IMR-90 (cell line): ENCODE measurements at regions not wholly inside any gene's neighbourhood (a gene's known extent, or its start where the extent isn't known, plus 50 kb on each side); places are given as distances from the start of the nearest gene placed in this dataset.

Experiments used
- CHD1 ChIP-seq: IDR thresholded peaks from 2 replicates; pipeline ENCODE4 v1.6.1; 2012; ENCODE audit warnings: low read depth, low read length, improper control_type of control experiment
- CTCF ChIP-seq: conservative IDR thresholded peaks from 2 replicates; pipeline ENCODE4 v1.5.1; 2012; ENCODE audit warnings: mild to moderate bottlenecking, low read depth, low read length, improper control_type of control experiment
- MAFK ChIP-seq: IDR thresholded peaks from 2 replicates; pipeline ENCODE4 v1.6.1; 2012; ENCODE audit warnings: low read depth, low read length, improper control_type of control experiment
- MXI1 ChIP-seq: IDR thresholded peaks from 2 replicates; pipeline ENCODE4 v1.6.1; 2012; ENCODE audit warnings: low read depth, mild to moderate bottlenecking, low read length, moderate library complexity, borderline replicate concordance
- POLR2A ChIP-seq: IDR thresholded peaks from 2 replicates; pipeline ENCODE4 v1.6.1; 2012; ENCODE audit warnings: mild to moderate bottlenecking, low read depth, low read length
- RCOR1 ChIP-seq: IDR thresholded peaks from 2 replicates; pipeline ENCODE4 v1.6.1; 2012; ENCODE audit warnings: mild to moderate bottlenecking, low read length, improper control_type of control experiment; ENCODE audit not compliant: insufficient replicate concordance
- RFX5 ChIP-seq: IDR thresholded peaks from 2 replicates; pipeline ENCODE4 v1.8.0; 2012; ENCODE audit warnings: low read depth, mild to moderate bottlenecking, low read length, moderate library complexity
- USF2 ChIP-seq: fragments of 150-350 bp; IDR thresholded peaks from 2 replicates; pipeline ENCODE4 v1.6.1; 2017; ENCODE audit warnings: mild to moderate bottlenecking, antibody characterized with exemption, low read length, low read depth

- TF ChIP-seq CTCF = no peak
- TF ChIP-seq POLR2A = no peak
- no peak for TF ChIP-seq RCOR1
- no peak for TF ChIP-seq CHD1
- no peak for TF ChIP-seq RFX5
- no peak for TF ChIP-seq MAFK
- TF ChIP-seq USF2 = no peak
- no peak for TF ChIP-seq MXI1
Observed at GRCh38 chr4:30973993-30974392, 253.8 kb downstream of the PCDH7 start.
